ENCODE measurements at regions not wholly inside any gene's neighbourhood (a gene's known extent, or its start where the extent isn't known, plus 50 kb on each side); places are given as distances from the start of the nearest gene placed in this dataset.

DNA sequence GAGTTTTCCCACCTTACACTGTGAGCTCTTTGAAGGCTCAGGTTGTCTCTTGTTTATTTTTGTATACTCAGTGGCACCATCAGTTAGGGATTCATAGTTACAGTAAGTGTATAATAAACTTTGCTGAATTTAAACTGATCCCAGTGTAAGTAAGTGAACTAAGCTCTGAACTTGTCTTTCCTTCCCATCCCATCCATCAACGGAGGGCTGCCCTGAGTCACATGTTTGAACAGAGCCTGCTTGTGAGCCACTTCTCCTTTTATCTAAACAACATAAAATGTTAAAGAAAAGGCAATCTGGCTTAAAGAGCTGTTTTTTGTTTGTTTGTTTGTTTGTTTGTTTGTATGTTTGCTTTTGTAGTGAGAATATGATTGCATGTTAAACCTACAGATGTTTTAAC lies 185.7 kb upstream of the MARCKS start:
- no peak for DNase-seq (ENCODE audit: low spot score)
- H4K20me1 ChIP-seq (replicated peaks; ENCODE audit: insufficient read depth): no peaks in the 10 kb centered on the region
- no peak overlapping the region for H3K27ac ChIP-seq (ENCODE audit: low read depth)
- no peaks in the 10 kb centered on the region for H3K36me3 ChIP-seq (ENCODE audit: insufficient read depth)
- peaks cover 36% of the 10 kb centered on the region for H3K4me1 Mint-ChIP-seq
- no peaks in the 10 kb centered on the region for H3K36me3 Mint-ChIP-seq (ENCODE audit: low read depth)
- H3K4me1 ChIP-seq (ENCODE audit: insufficient read depth): peaks cover 34% of the 10 kb centered on the region
- H3K27me3 Mint-ChIP-seq (ENCODE audit: insufficient read depth, low read depth, poor library complexity): no peaks in the 10 kb centered on the region
- 0 out of 2 replicates have a peak overlapping the region, but pooled peaks have one; percentile 37 for H3K4me2 ChIP-seq
- no peaks in the 10 kb centered on the region for H3F3A ChIP-seq (replicated peaks; ENCODE audit: low read depth)
- no peak for ATAC-seq
- no peak overlapping the region for H3K4me3 ChIP-seq
- no peaks in the 10 kb centered on the region for H3K79me2 ChIP-seq (replicated peaks; ENCODE audit: insufficient read depth)
- H3K9me2 ChIP-seq (ENCODE audit: insufficient read depth): no peaks in the 10 kb centered on the region
- H3K4me3 Mint-ChIP-seq: no peak overlapping the region
- TF ChIP-seq CTCF (conservative IDR thresholded peaks at IDR 0.05; ENCODE audit: low read depth in 2 of 2): no peak
- no peak for TF ChIP-seq EZH2 (IDR thresholded peaks at IDR 0.05; ENCODE audit: low read depth, unreplicated experiment)
- TF ChIP-seq ZNF114 (CRISPR knock-in tag; IDR thresholded peaks at IDR 0.05): no peak
- TF ChIP-seq JUNB (IDR thresholded peaks at IDR 0.05; ENCODE audit: unreplicated experiment): no peak
- peak overlapping the region; percentile 33; the same call in 1 of the 2 replicates for H2AFZ ChIP-seq
- no peak overlapping the region for H3K27ac Mint-ChIP-seq
- no peaks in the 10 kb centered on the region for H3K27me3 ChIP-seq (ENCODE audit: insufficient read depth)
- H3K9me3 Mint-ChIP-seq: no peaks in the 10 kb centered on the region

- no peak for DNase-seq (ENCODE audit: low spot score)
- no peaks in the 10 kb centered on the region for H3K27me3 Mint-ChIP-seq (ENCODE audit: insufficient read depth, low read depth, poor library complexity)
- peaks cover 38% of the 10 kb centered on the region for H3K4me1 Mint-ChIP-seq
- Histone ChIP-seq H2AFZ (peak overlapping the region; percentile 78), H3K4me2 (peak overlapping the region; percentile 71), H3K4me1 (ENCODE audit: insufficient read depth) (peaks cover 34% of the 10 kb centered on the region), H3F3A (replicated peaks; ENCODE audit: low read depth) (no peaks in the 10 kb centered on the region), H3K4me3 (no peak overlapping the region; the same call in 1 of the 2 replicates), H3K27ac (ENCODE audit: low read depth) (peak overlapping the region; percentile 8; the same call in 1 of the 2 replicates), H3K79me2 (replicated peaks; ENCODE audit: insufficient read depth) (no peaks in the 10 kb centered on the region), H3K36me3 (ENCODE audit: insufficient read depth) (no peaks in the 10 kb centered on the region), H4K20me1 (replicated peaks; ENCODE audit: insufficient read depth) (no peaks in the 10 kb centered on the region), H3K9me2 (ENCODE audit: insufficient read depth) (no peaks in the 10 kb centered on the region), H3K27me3 (ENCODE audit: insufficient read depth) (no peaks in the 10 kb centered on the region)
- no peak for TF ChIP-seq ZNF114 (CRISPR knock-in tag; IDR thresholded peaks at IDR 0.05)
- H3K27ac Mint-ChIP-seq: no peak overlapping the region
- peak; percentile 81 for ATAC-seq
- H3K4me3 Mint-ChIP-seq: no peak overlapping the region
- H3K36me3 Mint-ChIP-seq (ENCODE audit: low read depth): no peaks in the 10 kb centered on the region
- H3K9me3 Mint-ChIP-seq: no peaks in the 10 kb centered on the region
These were observed 184.5 kb upstream of the MARCKS start for GRCh38 chr6:113672491-113673149.

DNA sequence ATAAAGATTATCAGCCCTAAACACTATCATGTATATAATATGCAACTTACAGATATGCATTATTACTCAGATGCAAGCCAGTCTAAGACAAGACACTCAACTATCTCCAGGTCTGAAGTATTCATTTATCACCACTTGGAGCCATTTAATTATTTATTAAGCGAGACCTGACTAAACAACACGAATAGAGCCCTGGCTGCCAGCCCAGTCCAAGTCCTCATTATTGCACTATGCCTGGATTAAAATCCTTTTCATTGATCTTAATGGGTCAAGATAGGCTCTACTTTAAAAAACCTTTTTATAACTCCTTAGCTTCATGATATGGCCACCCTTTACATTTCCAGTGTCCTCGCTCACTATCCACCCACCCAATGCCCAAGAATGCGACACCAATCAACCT lies 183.1 kb upstream of the MARCKS start:
- H3K27me3 Mint-ChIP-seq (ENCODE audit: insufficient read depth, low read depth, poor library complexity): no peaks in the 10 kb centered on the region
- H3F3A ChIP-seq (replicated peaks; ENCODE audit: low read depth): no peaks in the 10 kb centered on the region
- no peak overlapping the region for H3K4me3 ChIP-seq
- no peak overlapping the region for H3K27ac ChIP-seq (ENCODE audit: low read depth)
- H3K9me2 ChIP-seq (ENCODE audit: insufficient read depth): no peaks in the 10 kb centered on the region
- peaks cover 38% of the 10 kb centered on the region for H3K4me1 Mint-ChIP-seq
- no peaks in the 10 kb centered on the region for H4K20me1 ChIP-seq (replicated peaks; ENCODE audit: insufficient read depth)
- ATAC-seq: no peak
- H2AFZ ChIP-seq: no peak overlapping the region
- H3K79me2 ChIP-seq (replicated peaks; ENCODE audit: insufficient read depth): no peaks in the 10 kb centered on the region
- H3K4me1 ChIP-seq (ENCODE audit: insufficient read depth): peaks cover 34% of the 10 kb centered on the region
- H3K36me3 ChIP-seq (ENCODE audit: insufficient read depth): no peaks in the 10 kb centered on the region
- no peaks in the 10 kb centered on the region for H3K36me3 Mint-ChIP-seq (ENCODE audit: low read depth)
- TF ChIP-seq EZH2 (IDR thresholded peaks at IDR 0.05; ENCODE audit: low read depth, unreplicated experiment): no peak
- TF ChIP-seq, protein P1, sequence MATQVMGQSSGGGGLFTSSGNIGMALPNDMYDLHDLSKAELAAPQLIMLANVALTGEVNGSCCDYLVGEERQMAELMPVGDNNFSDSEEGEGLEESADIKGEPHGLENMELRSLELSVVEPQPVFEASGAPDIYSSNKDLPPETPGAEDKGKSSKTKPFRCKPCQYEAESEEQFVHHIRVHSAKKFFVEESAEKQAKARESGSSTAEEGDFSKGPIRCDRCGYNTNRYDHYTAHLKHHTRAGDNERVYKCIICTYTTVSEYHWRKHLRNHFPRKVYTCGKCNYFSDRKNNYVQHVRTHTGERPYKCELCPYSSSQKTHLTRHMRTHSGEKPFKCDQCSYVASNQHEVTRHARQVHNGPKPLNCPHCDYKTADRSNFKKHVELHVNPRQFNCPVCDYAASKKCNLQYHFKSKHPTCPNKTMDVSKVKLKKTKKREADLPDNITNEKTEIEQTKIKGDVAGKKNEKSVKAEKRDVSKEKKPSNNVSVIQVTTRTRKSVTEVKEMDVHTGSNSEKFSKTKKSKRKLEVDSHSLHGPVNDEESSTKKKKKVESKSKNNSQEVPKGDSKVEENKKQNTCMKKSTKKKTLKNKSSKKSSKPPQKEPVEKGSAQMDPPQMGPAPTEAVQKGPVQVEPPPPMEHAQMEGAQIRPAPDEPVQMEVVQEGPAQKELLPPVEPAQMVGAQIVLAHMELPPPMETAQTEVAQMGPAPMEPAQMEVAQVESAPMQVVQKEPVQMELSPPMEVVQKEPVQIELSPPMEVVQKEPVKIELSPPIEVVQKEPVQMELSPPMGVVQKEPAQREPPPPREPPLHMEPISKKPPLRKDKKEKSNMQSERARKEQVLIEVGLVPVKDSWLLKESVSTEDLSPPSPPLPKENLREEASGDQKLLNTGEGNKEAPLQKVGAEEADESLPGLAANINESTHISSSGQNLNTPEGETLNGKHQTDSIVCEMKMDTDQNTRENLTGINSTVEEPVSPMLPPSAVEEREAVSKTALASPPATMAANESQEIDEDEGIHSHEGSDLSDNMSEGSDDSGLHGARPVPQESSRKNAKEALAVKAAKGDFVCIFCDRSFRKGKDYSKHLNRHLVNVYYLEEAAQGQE (IDR thresholded peaks at IDR 0.05; ENCODE audit: unreplicated experiment): no peak
- no peaks in the 10 kb centered on the region for H3K9me3 Mint-ChIP-seq
- H3K4me3 Mint-ChIP-seq: no peak overlapping the region
- H3K4me2 ChIP-seq: peak overlapping the region; percentile 38; the same call in 1 of the 2 replicates
- no peak overlapping the region for H3K27ac Mint-ChIP-seq
- no peak for DNase-seq (ENCODE audit: low spot score)
- no peaks in the 10 kb centered on the region for H3K27me3 ChIP-seq (ENCODE audit: insufficient read depth)
